Pancreas (tissue), 10 donors: ENCODE measurements at regions not wholly inside any gene's neighbourhood (a gene's known extent, or its start where the extent isn't known, plus 50 kb on each side); places are given as distances from the start of the nearest gene placed in this dataset.

Experiments
- ATAC-seq, 4 donors: fragments of 200-7000 bp; cut with Tn5 transposase; one replicate each; pipeline versions ENCODE4 v1.8.0 to v1.9.1; 2020; ENCODE audit warnings: mild to moderate bottlenecking in 4 of 4, moderate library complexity in 4 of 4
- DNase-seq, 6 donors: peaks; one replicate each; pipeline ENCODE4 v3.0.0-alpha.2; 2020
- FAIRE-seq: peaks from 2 replicates; lab custom pipeline; 2012; peaks lifted over from hg19 to GRCh38; lab: Jason Lieb, UNC
- H3K27ac ChIP-seq, 4 donors: fragments of 200-600 bp; sonication (generic); 1 replicate in 3 of 4; 2 replicates in 1 of 4; pipeline versions ENCODE4 v1.5.0 to v1.8.0; 2020
- H3K27me3 ChIP-seq, 4 donors: fragments of 200-600 bp; one replicate each; pipeline ENCODE4 v1.8.0; 2021
- H3K36me3 ChIP-seq, 3 donors: fragments of 200-600 bp; sonication (generic) in 1 of 3; one replicate each; pipeline versions ENCODE4 v1.5.0 to v1.8.0; 2020 to 2021
- H3K4me1 ChIP-seq, 3 donors: fragments of 200-600 bp; one replicate each; pipeline ENCODE4 v1.8.0; 2021
- H3K4me3 ChIP-seq, 4 donors: fragments of 200-600 bp; sonication (generic) in 2 of 4; one replicate each; pipeline versions ENCODE4 v1.5.0 to v1.8.0; 2020 to 2021
- H3K9me3 ChIP-seq, 4 donors: fragments of 200-600 bp; one replicate each; pipeline ENCODE4 v1.8.0; 2021
- WGBS, 2 donors: extraction: QIAGEN DNeasy Blood & Tissue Kit; methylation state at CpG; one replicate each; pipeline ENCODE4 v1.1.7; 2013; 5-methylcytosine and 5-hydroxymethylcytosine counted together
- intact Hi-C, 3 donors: fragments of 100-400 bp; cut with DNase I; formaldehyde crosslinking; loops; one replicate each; pipeline versions ENCODE4 v1.11.1 to v1.14.2; 2022
- TF ChIP-seq, protein P1 (sequence below), 4 donors: fragments of 200-600 bp; sonication (generic) in 3 of 4; IDR thresholded peaks; one replicate each; pipeline versions ENCODE4 v1.5.0 to v1.8.0; 2021; ENCODE audit warnings: antibody characterized with exemption in 4 of 4
- donor health status: healthy with polysubstance abuse.
- donor health status: DM: no; HTN: no; CAD: no; lungs with moderate emphysema.
- donor health status: DM: no; HTN: no; CAD: no.
- donor health status: control.
- donor health status: control.
- donor health status: Bipolar disorder and iron deficiency.
- donor health status: DM: yes; HTN: yes; CAD: no.
- donor health status: DM: no; HTN: no; CAD: no.
- donor health status: DM: no; HTN: no; CAD: no.
- donor health status: DM: yes; HTN: yes; CAD: no.

DNA sequence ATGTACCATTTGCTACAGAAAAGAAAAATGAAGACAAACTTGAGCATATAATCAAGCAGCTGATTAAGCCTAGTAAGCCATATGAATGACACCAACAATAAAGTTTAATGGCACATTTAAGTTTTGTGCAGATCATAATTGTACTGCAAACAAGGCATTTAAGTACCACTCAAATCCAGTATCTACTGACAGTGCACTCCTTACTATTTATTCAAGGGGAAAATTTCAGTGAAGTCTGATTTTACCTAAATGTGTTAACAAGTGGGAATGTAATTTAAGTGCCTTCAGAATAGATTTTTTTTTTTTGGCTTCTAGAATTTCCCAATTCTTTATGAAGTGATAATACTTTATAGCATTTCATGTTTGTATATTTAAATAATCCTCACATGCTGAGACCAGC, 341.0 kb upstream of the POU5F2 start:
- intact Hi-C loops: no loop called here
- no peak overlapping the region for H3K4me3 ChIP-seq
- TF ChIP-seq, protein P1, sequence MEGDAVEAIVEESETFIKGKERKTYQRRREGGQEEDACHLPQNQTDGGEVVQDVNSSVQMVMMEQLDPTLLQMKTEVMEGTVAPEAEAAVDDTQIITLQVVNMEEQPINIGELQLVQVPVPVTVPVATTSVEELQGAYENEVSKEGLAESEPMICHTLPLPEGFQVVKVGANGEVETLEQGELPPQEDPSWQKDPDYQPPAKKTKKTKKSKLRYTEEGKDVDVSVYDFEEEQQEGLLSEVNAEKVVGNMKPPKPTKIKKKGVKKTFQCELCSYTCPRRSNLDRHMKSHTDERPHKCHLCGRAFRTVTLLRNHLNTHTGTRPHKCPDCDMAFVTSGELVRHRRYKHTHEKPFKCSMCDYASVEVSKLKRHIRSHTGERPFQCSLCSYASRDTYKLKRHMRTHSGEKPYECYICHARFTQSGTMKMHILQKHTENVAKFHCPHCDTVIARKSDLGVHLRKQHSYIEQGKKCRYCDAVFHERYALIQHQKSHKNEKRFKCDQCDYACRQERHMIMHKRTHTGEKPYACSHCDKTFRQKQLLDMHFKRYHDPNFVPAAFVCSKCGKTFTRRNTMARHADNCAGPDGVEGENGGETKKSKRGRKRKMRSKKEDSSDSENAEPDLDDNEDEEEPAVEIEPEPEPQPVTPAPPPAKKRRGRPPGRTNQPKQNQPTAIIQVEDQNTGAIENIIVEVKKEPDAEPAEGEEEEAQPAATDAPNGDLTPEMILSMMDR (IDR thresholded peaks at IDR 0.05): no peak
- DNase-seq (no peak), FAIRE-seq (no peak), ATAC-seq (no peak)
- H3K27ac ChIP-seq: no peak overlapping the region
- H3K36me3 ChIP-seq: no peaks in the 10 kb centered on the region
- no peaks in the 10 kb centered on the region for H3K27me3 ChIP-seq
- H3K4me1 ChIP-seq: peaks cover 2 to 11% (median 6%) of the 10 kb centered on the region in 3 donors
- no peaks in the 10 kb centered on the region for H3K9me3 ChIP-seq

DNA sequence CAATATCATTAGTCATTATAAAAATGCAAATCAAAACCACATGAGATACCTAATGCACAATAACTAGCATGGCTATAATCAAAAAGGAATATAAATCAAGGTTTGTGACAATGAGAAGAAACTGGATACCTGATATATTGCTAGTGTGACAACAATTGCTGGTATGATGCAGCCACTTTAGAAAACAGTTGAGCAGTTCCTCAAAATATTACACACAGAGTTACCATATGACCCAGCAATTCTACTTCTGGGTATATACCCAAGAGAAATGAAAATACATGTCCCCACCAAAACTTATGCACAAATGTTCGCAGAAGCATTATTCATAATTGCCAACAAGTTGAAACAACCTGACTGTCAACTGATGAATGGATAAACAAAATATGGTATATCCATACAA, 339.7 kb upstream of the POU5F2 start:
- no peak overlapping the region for H3K4me3 ChIP-seq
- 91 to 98% methylated on average over 1 of the region's 1 CpG for WGBS, 2 donors
- peaks cover 2 to 11% (median 6%) of the 10 kb centered on the region in 3 donors for H3K4me1 ChIP-seq
- H3K9me3 ChIP-seq: no peaks in the 10 kb centered on the region
- intact Hi-C loops: no loop called here
- TF ChIP-seq, protein P1 (IDR thresholded peaks at IDR 0.05): no peak
- H3K27me3 ChIP-seq: no peaks in the 10 kb centered on the region
- DNase-seq: no peak
- no peaks in the 10 kb centered on the region for H3K36me3 ChIP-seq
- H3K27ac ChIP-seq: no peak overlapping the region
- no peak for ATAC-seq
- FAIRE-seq: no peak

DNA sequence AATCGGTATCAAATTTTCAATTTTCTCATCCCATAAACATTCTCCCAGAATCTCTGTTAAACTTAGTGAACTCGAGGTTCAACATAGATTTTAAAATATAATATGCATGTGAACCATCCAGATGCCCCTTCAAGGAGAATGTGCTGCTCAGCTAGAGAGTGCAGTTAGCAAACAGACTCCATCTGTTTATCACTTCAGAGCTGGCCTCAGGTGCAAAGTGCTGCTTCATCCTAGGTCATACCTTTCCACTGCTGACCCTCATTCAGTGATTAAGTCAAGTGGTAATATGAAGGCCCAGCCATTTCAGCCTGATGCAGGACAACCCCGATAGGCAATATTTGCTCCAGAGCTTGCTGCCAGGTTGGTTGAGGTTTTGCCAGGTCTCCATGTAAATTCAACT, 339.0 kb upstream of the POU5F2 start:
- DNase-seq (no peak), FAIRE-seq (no peak), ATAC-seq (peak in 1 of 4 donors; percentile 55)
- H3K27me3 ChIP-seq: no peaks in the 10 kb centered on the region
- H3K9me3 ChIP-seq: no peaks in the 10 kb centered on the region
- peaks cover 2 to 11% (median 6%) of the 10 kb centered on the region in 3 donors for H3K4me1 ChIP-seq
- no peaks in the 10 kb centered on the region for H3K36me3 ChIP-seq
- H3K4me3 ChIP-seq: no peak overlapping the region
- TF ChIP-seq, protein P1 (IDR thresholded peaks at IDR 0.05): no peak
- intact Hi-C loops: no loop called here
- WGBS, 2 donors: 48% methylated on average over 3 of the region's 3 CpGs
- H3K27ac ChIP-seq: no peak overlapping the region

DNA sequence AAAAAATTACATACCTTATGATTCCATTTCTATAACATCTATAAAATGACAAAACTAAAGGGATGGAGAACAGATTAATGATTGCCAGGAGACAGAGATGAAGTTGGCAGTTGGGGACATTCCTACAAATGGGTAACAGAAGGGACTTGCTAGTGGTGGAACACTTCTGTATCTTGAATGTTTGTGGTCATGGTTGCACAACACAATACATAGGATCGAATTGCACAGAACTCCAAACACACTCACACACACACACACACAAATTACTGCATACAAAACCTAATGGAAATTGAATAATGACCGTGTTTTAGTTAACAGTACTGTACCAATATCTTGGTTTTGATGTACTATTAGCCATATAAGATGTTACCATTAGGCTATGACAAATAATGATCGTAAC, 330.7 kb upstream of the POU5F2 start:
- WGBS, 2 donors: 93 to 96% methylated on average over 3 of the region's 3 CpGs
- intact Hi-C loops: no loop called here
- Histone ChIP-seq H3K4me1 (peaks cover 0 to 3% (median 0%) of the 10 kb centered on the region in 3 donors), H3K27me3 (no peaks in the 10 kb centered on the region), H3K9me3 (no peaks in the 10 kb centered on the region), H3K4me3 (no peak overlapping the region), H3K27ac (no peak overlapping the region), H3K36me3 (no peaks in the 10 kb centered on the region)
- DNase-seq (no peak), ATAC-seq (no peak), FAIRE-seq (no peak)
- TF ChIP-seq, protein P1 (IDR thresholded peaks at IDR 0.05): no peak

DNA sequence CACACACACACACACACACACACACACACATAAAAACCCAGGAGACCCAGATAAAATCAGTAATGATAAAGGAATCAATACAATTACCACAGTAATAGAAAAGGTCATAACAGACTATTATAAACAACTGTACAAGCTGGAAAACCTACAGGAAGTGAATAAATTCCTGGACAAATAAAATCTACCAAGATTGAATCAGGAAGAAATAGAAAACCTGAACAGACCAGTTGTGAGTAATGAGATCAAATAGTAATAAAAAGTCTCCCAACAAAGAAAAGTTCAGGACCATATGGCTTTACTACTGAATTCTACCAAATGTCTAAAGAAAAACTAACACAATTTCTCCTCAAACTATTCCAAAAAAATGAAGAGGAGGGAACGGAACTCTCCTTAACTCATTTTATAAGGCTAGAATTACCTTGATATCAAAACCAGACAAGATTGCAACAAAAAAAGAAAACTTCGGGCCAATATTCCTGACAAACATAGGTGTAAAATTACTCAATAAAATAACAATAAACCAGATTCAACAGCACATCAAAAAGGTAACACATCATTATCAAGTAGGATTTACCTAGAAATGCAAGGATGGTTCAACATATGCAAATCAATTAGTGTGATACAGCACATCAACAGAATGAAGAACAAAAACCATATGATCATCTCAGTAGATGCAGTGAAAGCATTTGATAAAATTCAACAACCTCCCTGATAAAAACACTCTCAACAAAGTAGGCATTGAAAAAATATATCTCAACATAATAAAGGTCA, 325.2 kb upstream of the POU5F2 start:
- TF ChIP-seq, protein P1 (IDR thresholded peaks at IDR 0.05): no peak
- no peaks in the 10 kb centered on the region for H3K4me1 ChIP-seq
- H3K4me3 ChIP-seq: no peak overlapping the region
- 92 to 100% methylated on average over 2 of the region's 2 CpGs for WGBS, 2 donors
- intact Hi-C loops: no loop called here
- ATAC-seq: no peak
- no peak overlapping the region for H3K27ac ChIP-seq
- H3K27me3 ChIP-seq: no peaks in the 10 kb centered on the region
- DNase-seq: no peak
- FAIRE-seq: no peak
- no peaks in the 10 kb centered on the region for H3K36me3 ChIP-seq
- H3K9me3 ChIP-seq: no peaks in the 10 kb centered on the region
